Epithelial cell of proximal tubule (primary cell): ENCODE measurements at regions not wholly inside any gene's neighbourhood (a gene's known extent, or its start where the extent isn't known, plus 50 kb on each side); places are given as distances from the start of the nearest gene placed in this dataset.

Experiments
- DNase-seq: peaks from one replicate; pipeline ENCODE4 v3.0.0-alpha.2; 2011; ENCODE audit warnings: low read depth
- H3K4me3 ChIP-seq: 2 replicates; pipeline ENCODE4 v1.5.1; 2011; ENCODE audit warnings: low read depth, mild to moderate bottlenecking, low read length
- CTCF ChIP-seq: conservative IDR thresholded peaks from 2 replicates; pipeline ENCODE4 v1.5.1; 2012; ENCODE audit warnings: low read depth, mild to moderate bottlenecking, low read length

- DNase-seq: no peak
- no peak overlapping the region for H3K4me3 ChIP-seq
- TF ChIP-seq CTCF: no peak
These were observed 114.8 kb downstream of the DDX1 start for GRCh38 chr2:15706424-15706823.

- no peak for TF ChIP-seq CTCF
- no peak for DNase-seq
- no peak overlapping the region for H3K4me3 ChIP-seq
These were observed 115.4 kb downstream of the DDX1 start for GRCh38 chr2:15706986-15707632.

- H3K4me3 ChIP-seq: no peak overlapping the region
- no peak for TF ChIP-seq CTCF
- no peak for DNase-seq
These were observed 116.5 kb downstream of the DDX1 start for GRCh38 chr2:15708161-15708560.

GRCh38 chr2:15708865-15709820 lies 117.5 kb downstream of the DDX1 start:
- no peak overlapping the region for H3K4me3 ChIP-seq
- no peak for DNase-seq
- no peak for TF ChIP-seq CTCF

- no peak overlapping the region for H3K4me3 ChIP-seq
- no peak for DNase-seq
- TF ChIP-seq CTCF: no peak
These were observed 119.6 kb downstream of the DDX1 start for GRCh38 chr2:15711126-15711860.

GRCh38 chr2:15712551-15713342 lies 121.1 kb downstream of the DDX1 start:
- TF ChIP-seq CTCF: no peak
- no peak for DNase-seq
- no peak overlapping the region for H3K4me3 ChIP-seq
